Central memory CD8-positive, alpha-beta T cell (primary cell): ENCODE measurements at regions not wholly inside any gene's neighbourhood (a gene's known extent, or its start where the extent isn't known, plus 50 kb on each side); places are given as distances from the start of the nearest gene placed in this dataset.
"Not testable (repeated sequence)": the region's sequence is repeated elsewhere in the genome, so short reads cannot be mapped to it uniquely, and the experiment has no call there.

Source experiments
- ATAC-seq: fragments of 150-1000 bp; cut with Tn5 transposase; replicated peaks from 2 replicates; pipeline ENCODE4 v1.10.0; 2022; ENCODE audit warnings: mild to moderate bottlenecking, moderate FRiP score, moderate number of reproducible peaks; ENCODE audit not compliant: poor library complexity, severe bottlenecking; ENCODE audit errors: extremely low read depth
- DNase-seq, 2 donors: peaks; one replicate each; pipeline ENCODE4 v3.0.0; 2021; ENCODE audit warnings: low spot score in 2 of 2
- H3K27ac Mint-ChIP-seq: one replicate; pipeline ENCODE4 v1.8.0; 2022; ENCODE audit warnings: low read depth, mild to moderate bottlenecking, moderate library complexity, mixed read lengths
- H3K27me3 Mint-ChIP-seq: one replicate; pipeline ENCODE4 v1.8.0; 2022; ENCODE audit warnings: mixed read lengths
- H3K36me3 Mint-ChIP-seq: one replicate; pipeline ENCODE4 v1.8.0; 2022; ENCODE audit warnings: mild to moderate bottlenecking, moderate library complexity, mixed read lengths; ENCODE audit not compliant: insufficient read depth
- H3K4me1 Mint-ChIP-seq: one replicate; pipeline ENCODE4 v1.8.0; 2022; ENCODE audit warnings: mixed read lengths
- H3K4me3 Mint-ChIP-seq: one replicate; pipeline ENCODE4 v1.8.0; 2022; ENCODE audit warnings: mild to moderate bottlenecking, moderate library complexity, mixed read lengths
- H3K9me3 Mint-ChIP-seq: one replicate; pipeline ENCODE4 v1.8.0; 2022; ENCODE audit warnings: mixed read lengths

DNA sequence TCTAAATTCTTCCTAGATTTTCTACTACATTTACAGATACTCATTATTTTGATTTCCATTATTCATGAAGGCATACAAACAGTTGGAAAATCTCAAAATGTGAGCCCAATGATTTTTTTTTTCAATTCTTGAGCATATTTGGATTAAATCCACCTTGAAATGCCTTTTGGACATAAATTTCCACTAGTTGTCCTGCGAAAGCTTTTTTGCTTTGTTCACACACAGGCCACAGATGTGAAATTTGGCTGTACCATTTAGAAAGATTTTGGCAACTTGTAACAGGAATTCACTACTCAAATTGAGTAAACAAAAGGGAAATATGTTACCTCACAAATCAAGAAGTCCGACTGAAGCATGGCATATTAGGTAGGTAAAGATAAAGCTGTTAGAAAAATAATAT, 1631.0 kb downstream of the CDH8 start:
- H3K9me3 Mint-ChIP-seq: peaks cover 37% of the 10 kb centered on the region
- H3K4me3 Mint-ChIP-seq: no peak overlapping the region
- DNase-seq: no peak
- no peaks in the 10 kb centered on the region for H3K4me1 Mint-ChIP-seq
- no peak overlapping the region for H3K27ac Mint-ChIP-seq
- H3K36me3 Mint-ChIP-seq: no peaks in the 10 kb centered on the region
- no peaks in the 10 kb centered on the region for H3K27me3 Mint-ChIP-seq
- ATAC-seq: no peak

DNA sequence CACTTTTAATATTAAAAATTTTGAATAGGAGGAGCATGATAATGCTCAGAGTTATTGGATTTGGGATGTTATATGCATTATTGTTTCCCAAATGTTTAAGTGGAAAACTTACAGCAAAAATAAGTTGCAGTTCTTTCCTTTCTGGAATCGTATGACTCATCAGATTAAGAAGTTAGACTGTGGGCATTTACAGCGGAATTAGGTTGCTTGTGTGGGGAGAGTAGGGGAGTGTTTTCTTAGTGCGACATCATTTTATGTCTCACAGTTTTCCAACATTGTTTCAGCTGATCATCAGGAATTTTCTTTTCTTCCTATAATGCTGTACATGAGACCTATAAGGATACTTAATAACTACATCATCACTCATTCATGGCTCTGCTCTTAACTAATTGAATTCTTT, 1631.8 kb downstream of the CDH8 start:
- Mint-ChIP-seq H3K9me3 (peaks cover 41% of the 10 kb centered on the region), H3K4me1 (no peaks in the 10 kb centered on the region), H3K27me3 (no peaks in the 10 kb centered on the region), H3K36me3 (no peaks in the 10 kb centered on the region), H3K4me3 (no peak overlapping the region), H3K27ac (no peak overlapping the region)
- DNase-seq: no peak
- ATAC-seq: no peak

DNA sequence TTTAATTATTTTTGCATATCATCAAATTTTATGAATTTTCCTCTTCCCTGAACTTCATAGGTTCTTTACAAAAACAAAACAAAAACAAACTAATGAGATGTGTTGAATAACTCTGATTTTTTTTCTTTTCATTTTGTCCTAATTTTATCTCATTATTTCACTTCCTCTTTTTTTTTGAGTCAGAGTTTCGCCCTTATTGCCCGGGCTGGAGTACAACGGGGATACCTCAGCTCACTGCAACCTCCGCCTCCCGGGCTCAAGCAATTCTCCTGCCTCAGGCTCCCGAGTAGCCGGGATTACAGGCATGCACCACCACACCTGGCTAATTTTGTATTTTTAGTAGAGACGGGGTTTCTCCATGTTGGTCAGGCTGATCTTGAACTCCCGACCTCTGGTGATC, 1633.3 kb downstream of the CDH8 start:
- H3K27ac Mint-ChIP-seq, ATAC-seq, H3K36me3 Mint-ChIP-seq, H3K4me1 Mint-ChIP-seq, DNase-seq, H3K27me3 Mint-ChIP-seq, H3K4me3 Mint-ChIP-seq: not testable (repeated sequence)
- peaks cover 35% of the 10 kb centered on the region for H3K9me3 Mint-ChIP-seq

DNA sequence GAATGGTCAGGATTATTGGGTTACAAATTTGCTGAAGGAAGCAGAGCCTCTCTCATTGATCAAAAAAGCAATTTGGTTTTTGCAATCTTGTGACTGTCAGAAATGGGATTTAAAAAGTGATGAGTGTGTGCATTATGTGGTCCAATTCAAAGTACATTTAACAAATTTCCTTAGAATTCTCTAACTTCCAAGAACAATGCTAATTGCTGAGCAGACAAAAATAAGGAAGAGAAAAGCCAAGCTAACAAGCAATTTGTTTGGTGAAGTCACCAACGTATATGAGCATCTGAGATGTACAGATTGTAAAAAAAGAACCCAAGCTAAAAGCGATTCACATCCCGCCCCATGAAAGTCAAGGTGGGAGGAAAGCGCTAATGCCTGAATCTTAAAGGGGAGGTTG, 1643.9 kb downstream of the CDH8 start:
- Mint-ChIP-seq H3K4me1 (no peaks in the 10 kb centered on the region), H3K27me3 (no peaks in the 10 kb centered on the region), H3K27ac (no peak overlapping the region), H3K36me3 (no peaks in the 10 kb centered on the region), H3K4me3 (no peak overlapping the region), H3K9me3 (peaks cover 26% of the 10 kb centered on the region)
- ATAC-seq (no peak), DNase-seq (no peak)

- H3K27ac Mint-ChIP-seq: no peak overlapping the region
- no peak for DNase-seq
- no peaks in the 10 kb centered on the region for H3K27me3 Mint-ChIP-seq
- H3K9me3 Mint-ChIP-seq: peaks cover 38% of the 10 kb centered on the region
- ATAC-seq: no peak
- H3K4me1 Mint-ChIP-seq: no peaks in the 10 kb centered on the region
- H3K4me3 Mint-ChIP-seq: no peak overlapping the region
- H3K36me3 Mint-ChIP-seq: peaks cover 2% of the 10 kb centered on the region
Measured at GRCh38 chr16:60371591-60371990, 1637.5 kb upstream of the GOT2 start.

DNA sequence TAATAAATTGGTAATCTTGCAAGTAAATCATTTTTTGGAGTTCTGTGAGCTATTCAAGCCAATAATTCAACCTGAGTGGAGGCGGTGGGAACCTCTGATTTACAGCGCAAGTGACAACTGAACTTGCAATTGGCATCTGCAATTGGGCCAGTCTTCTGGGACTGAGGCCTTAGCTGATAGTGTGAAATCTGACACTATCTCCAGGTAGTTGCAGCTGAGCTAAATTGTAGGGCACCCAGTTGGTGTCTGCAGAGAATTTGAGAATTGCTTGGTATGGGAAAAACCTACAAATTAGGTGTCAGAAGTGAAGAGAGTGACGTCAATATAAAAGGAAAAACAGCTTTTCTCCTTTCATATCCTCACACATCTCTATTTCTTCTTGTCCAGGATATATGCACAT, 1633.6 kb upstream of the GOT2 start:
- ATAC-seq (no peak), DNase-seq (no peak)
- Mint-ChIP-seq H3K27me3 (no peaks in the 10 kb centered on the region), H3K27ac (no peak overlapping the region), H3K4me3 (no peak overlapping the region), H3K9me3 (peaks cover 28% of the 10 kb centered on the region), H3K36me3 (no peaks in the 10 kb centered on the region), H3K4me1 (no peaks in the 10 kb centered on the region)

DNA sequence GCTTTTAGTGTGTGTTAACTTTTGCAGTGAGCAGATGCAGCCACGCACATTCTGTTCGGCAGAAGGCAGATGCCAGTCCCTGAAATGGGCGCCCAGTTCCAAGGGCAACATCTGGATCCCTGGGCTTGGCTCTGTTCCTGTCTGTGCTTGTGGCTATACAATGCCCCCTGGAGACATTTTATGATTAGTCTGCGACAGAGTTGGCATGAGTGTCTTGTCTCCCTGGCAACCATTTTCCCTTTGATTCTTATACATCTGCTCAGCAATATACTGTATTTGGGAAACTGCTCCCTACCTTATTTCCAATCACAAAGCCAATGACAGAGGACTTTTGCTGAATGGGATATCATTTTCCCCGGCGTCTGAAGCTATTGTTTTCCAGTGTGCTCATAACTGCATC, 1629.5 kb upstream of the GOT2 start:
- Mint-ChIP-seq H3K36me3 (no peaks in the 10 kb centered on the region), H3K4me1 (no peaks in the 10 kb centered on the region), H3K27ac (no peak overlapping the region), H3K27me3 (no peaks in the 10 kb centered on the region), H3K4me3 (no peak overlapping the region), H3K9me3 (peaks cover 15% of the 10 kb centered on the region)
- ATAC-seq (no peak), DNase-seq (no peak)

- not testable (repeated sequence) for H3K4me1 Mint-ChIP-seq, H3K27me3 Mint-ChIP-seq, ATAC-seq, H3K9me3 Mint-ChIP-seq, H3K27ac Mint-ChIP-seq, H3K4me3 Mint-ChIP-seq, DNase-seq, H3K36me3 Mint-ChIP-seq
Measured at GRCh38 chr16:60359866-60360265, 1625.8 kb upstream of the GOT2 start.

DNA sequence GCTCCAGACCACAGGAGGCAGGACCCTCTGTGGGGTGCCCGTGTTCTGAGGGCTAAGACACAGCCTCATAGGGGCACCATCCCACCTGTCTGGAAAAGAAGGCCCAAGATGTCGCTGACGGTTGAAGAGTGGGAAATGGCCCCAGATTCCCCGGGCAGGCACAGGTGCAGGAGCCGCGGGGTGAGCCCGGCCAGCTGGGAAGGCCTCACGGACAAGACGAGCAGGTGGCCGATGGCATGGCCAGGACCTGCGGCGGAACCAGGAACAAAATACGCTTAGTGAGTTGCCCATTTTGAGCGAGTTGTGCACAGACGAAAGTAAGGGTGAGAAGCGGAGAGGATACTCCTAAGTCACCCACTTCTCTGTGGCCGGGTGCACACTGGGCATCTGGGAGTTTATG, 1625.3 kb upstream of the GOT2 start:
- not testable (repeated sequence) for H3K4me3 Mint-ChIP-seq, ATAC-seq, H3K9me3 Mint-ChIP-seq, H3K27me3 Mint-ChIP-seq, H3K4me1 Mint-ChIP-seq, DNase-seq, H3K27ac Mint-ChIP-seq, H3K36me3 Mint-ChIP-seq

DNA sequence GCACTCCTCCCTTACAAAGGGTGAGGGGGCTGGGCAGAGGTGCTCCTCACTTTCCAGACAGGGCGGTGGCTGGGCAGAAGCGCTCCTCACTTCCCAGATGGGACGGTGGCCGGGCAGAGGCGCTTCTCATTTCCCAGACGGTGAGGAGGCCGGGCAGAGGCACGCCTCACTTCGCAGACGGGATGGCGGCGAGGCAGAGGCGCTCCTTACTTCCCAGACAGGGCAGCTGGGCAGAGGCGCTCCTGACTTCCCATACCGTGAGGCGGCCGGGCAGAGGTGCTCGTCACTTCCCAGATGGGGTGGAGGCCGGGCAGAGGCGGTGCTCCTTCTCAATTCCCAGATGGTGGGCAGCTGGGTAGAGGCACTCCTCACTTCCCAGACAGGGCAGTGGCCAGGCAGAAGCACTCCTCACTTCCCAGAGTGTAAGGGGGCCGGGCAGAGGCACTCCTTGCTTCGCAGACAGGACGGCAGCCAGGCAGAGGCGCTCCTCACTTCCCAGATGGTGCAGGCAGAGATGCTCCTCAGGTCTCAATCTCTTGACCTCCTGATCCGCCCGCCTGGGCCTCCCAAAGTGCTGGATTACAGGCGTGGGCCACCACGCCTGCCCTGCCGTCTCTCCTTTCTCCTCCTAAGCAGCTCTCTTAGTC, 1623.9 kb upstream of the GOT2 start:
- not testable (repeated sequence) for ATAC-seq, DNase-seq, H3K36me3 Mint-ChIP-seq, H3K9me3 Mint-ChIP-seq, H3K27me3 Mint-ChIP-seq, H3K4me1 Mint-ChIP-seq, H3K4me3 Mint-ChIP-seq, H3K27ac Mint-ChIP-seq

GRCh38 chr16:60346256-60346655, 1612.1 kb upstream of the GOT2 start:
- Mint-ChIP-seq H3K27me3 (no peaks in the 10 kb centered on the region), H3K9me3 (peaks cover 34% of the 10 kb centered on the region), H3K27ac (no peak overlapping the region), H3K4me1 (no peaks in the 10 kb centered on the region), H3K4me3 (no peak overlapping the region), H3K36me3 (peaks cover 2% of the 10 kb centered on the region)
- ATAC-seq (no peak), DNase-seq (no peak)

DNA sequence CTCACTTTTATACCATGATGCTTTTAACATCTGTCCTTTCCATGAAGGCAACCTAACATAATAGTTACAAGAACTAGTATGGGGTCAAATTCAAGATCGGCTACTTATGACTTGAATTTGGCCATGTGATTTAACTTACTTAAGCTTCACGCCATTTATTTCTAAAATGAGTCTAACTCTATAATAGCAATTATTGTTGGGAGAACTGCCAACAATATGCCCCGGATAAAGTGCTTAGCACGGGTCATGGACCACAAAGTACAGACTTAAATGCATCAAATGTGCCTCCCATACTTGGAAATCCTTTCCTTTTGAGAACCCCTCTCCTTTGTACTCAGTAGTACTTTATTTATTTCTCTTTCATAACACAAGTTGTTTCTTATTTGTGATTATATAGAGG, 1603.6 kb upstream of the GOT2 start:
- H3K27ac Mint-ChIP-seq: no peak overlapping the region
- no peaks in the 10 kb centered on the region for H3K4me1 Mint-ChIP-seq
- H3K9me3 Mint-ChIP-seq: peaks cover 11% of the 10 kb centered on the region
- ATAC-seq (no peak), DNase-seq (no peak)
- H3K27me3 Mint-ChIP-seq: no peaks in the 10 kb centered on the region
- peaks cover 2% of the 10 kb centered on the region for H3K36me3 Mint-ChIP-seq
- H3K4me3 Mint-ChIP-seq: no peak overlapping the region

GRCh38 chr16:60331168-60331567, 1597.1 kb upstream of the GOT2 start:
- DNase-seq (no peak), ATAC-seq (no peak)
- Mint-ChIP-seq H3K27ac (no peak overlapping the region), H3K4me1 (no peaks in the 10 kb centered on the region), H3K4me3 (no peak overlapping the region), H3K27me3 (no peaks in the 10 kb centered on the region), H3K36me3 (no peaks in the 10 kb centered on the region), H3K9me3 (peaks cover 6% of the 10 kb centered on the region)

DNA sequence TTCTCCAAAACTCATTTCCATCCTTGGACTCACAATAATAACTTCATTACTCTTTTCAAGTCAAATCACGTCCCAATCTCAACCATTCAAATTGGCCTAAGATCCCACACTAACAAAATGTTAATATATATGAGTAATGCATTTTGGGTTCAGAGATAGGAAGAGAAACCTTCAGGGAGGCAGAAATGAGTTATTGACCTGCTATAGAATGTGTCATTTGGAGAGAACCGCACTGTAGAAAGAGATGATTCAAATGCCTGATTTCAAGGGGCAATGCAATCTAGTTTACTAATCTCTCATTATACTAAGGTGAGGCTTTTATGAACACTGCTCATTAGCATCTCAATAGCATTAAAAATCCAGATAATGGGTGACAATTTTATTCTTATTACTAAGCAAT, 1595.0 kb upstream of the GOT2 start:
- no peaks in the 10 kb centered on the region for H3K27me3 Mint-ChIP-seq
- H3K27ac Mint-ChIP-seq: no peak overlapping the region
- H3K4me3 Mint-ChIP-seq: no peak overlapping the region
- H3K36me3 Mint-ChIP-seq: no peaks in the 10 kb centered on the region
- no peak for DNase-seq
- no peak for ATAC-seq
- H3K9me3 Mint-ChIP-seq: peaks cover 6% of the 10 kb centered on the region
- no peaks in the 10 kb centered on the region for H3K4me1 Mint-ChIP-seq
